Stimulated activated CD8-positive, alpha-beta memory T cell treated with anti-CD3 and anti-CD28 coated beads, Interleukin-4, amount 100 ng/mL, for 48 hours (primary cell): ENCODE measurements at regions not wholly inside any gene's neighbourhood (a gene's known extent, or its start where the extent isn't known, plus 50 kb on each side); places are given as distances from the start of the nearest gene placed in this dataset.
A peak's percentile ranks its signal among the peaks of the same experiment; 100 is the strongest.

Experiments used
- DNase-seq: peaks from one replicate; pipeline ENCODE4 v3.0.0-alpha.2; 2020

DNA sequence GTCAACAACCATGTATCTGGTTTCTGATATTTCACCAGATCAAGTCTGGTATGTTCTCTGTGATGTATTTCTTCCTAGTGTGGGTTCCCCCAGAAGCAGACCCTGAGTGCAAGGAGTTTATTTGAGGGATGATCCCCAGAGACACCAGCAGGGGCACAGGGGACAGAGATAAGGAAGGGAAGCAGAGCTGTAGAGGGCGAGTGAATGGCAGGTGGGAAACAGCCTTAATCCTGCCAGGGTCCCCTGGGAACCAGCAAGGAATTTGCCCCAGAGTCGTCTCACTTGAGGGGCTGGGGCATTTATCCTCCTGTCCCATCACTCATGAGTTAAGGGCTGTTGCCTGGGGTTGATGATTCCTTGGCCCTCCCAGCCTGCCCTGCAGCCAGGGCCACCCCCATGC, 206.4 kb upstream of the BCOR start:
- DNase-seq = no peak

- peak; percentile 26 for DNase-seq
Measured at GRCh38 chrX:40303256-40304077, 205.7 kb upstream of the BCOR start.

DNA sequence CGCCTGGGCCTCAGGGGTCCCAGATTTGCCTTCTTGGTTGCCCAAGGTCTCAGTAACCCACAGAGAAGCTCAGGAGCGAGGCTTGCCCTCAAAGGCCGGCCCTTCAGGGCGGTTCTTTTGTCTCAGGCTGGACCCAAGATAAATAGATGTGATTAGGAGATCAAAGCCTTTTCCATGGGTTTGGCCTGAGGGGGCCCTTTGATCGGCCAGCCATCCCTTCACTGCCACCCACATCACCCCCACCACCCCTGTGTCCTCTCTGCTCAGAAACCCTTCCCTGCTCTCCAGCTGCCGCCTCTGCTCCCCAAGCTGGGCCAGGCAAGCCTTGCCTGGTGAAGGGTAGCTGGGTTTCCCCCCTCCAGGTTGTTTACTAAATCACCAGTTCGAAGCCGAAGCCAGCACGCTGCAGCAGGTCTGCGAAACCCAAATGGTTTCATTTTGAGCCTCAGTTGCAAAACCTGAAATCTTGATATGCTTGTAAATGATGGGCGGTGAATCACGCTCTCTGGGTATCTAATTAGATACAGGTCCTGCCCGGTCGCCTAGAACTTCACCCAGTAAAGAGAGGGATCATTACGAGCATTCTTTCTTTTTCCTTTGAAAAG, 202.6 kb upstream of the BCOR start:
- DNase-seq = peak; percentile 34

DNA sequence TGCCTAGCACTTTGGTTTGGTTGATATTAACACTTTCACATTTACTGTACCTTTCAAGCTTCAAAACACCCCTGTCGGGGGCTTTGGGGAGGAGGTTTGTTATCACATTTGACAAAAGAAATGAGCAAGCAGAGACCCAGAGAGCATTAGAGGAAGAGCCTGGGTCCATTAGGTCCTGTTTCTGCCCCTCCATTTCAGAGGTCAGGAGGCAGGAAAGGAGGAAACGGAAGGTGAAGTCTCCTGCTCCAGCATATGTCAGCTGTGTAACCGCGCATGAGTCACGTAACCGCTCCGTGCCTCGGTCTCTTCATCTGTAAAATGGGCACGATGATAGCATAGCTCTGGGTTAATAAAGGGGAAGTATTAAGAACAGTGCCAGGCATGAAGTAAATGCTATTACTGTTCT, 201.9 kb upstream of the BCOR start:
- peak; percentile 33 for DNase-seq

- no peak for DNase-seq
Measured at GRCh38 chrX:40298572-40299479, 201.1 kb upstream of the BCOR start.

- no peak for DNase-seq
Measured at GRCh38 chrX:40298069-40298468, 200.3 kb upstream of the BCOR start.

GRCh38 chrX:40291553-40291952, 193.8 kb upstream of the BCOR start:
- no peak for DNase-seq

GRCh38 chrX:40290517-40290916, 192.8 kb upstream of the BCOR start:
- DNase-seq = no peak

GRCh38 chrX:40285876-40286275, 188.1 kb upstream of the BCOR start:
- no peak for DNase-seq

GRCh38 chrX:40284852-40285251, 187.1 kb upstream of the BCOR start:
- no peak for DNase-seq

DNA sequence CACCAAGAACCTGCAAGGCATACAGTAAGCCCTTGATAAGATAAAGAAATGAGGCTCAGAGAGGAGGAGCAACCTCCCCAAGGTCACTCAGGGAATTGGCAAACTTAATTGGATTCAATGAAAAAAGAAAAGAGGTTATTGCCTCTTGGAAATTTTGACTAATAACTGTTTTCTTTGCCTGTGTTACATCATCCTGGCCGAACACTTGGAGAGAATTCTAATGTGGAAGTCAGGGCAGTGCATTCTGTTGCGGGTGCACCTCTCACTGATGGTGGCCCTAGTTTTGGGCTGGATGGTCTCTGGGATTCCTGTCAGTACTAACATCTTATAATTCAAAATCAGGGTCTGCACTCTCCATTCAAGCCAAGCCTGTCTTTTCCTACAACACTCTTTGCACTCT, 186.2 kb upstream of the BCOR start:
- DNase-seq = no peak

DNA sequence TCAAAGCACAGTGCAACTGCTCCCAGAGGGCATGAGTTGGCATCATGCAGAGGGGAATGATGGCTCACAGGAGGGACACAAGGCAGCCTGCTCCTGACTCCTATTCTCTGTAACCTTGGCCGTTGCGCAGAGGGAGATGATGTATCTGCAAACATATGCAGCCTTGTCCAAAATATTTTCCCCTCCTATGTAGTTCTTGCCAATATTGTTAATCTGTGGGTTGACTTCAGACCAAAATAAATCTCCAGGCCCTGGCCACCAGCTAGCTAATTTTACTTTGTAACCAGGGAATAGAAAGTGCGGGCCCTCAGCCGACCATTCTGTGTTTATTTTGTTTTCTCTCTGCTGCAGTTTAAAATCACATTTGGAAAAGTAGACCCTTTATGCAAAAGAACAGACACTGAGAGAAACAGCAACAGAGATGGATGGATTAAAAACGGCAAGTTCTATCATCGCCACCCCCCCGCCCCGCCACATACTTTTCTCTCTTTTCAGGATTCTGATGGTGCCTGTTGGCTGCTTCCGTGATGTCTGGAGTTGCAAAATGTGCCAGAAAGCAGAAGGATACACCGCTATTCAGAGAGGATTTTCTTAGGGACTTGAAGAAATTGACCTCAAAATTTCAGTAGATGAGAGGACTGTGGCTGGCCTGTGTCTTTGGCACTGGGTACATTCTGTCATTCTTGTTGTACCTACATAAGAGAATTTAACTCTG, 185.3 kb upstream of the BCOR start:
- no peak for DNase-seq

DNA sequence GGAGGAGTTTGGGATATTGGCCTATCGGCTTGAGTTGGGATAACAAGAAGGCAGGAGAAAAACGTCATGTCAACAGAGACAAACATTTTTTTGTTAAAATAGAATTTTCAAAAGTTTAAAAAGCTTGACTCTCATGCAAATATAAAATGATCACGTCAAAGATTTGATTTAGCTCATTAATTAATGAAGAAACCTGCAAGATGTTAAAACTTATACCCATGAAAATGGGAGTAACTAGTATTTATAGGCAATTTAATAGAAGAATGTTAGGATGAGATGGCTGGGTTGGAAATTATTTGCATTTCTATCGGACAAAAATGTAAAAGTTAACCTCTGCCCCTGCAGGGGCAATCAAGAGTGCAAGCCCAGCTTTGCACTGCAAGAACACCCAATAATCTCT, 184.6 kb upstream of the BCOR start:
- no peak for DNase-seq

- DNase-seq = peak; percentile 36
Measured at GRCh38 chrX:40281336-40282005, 183.7 kb upstream of the BCOR start.

GRCh38 chrX:40279762-40280161, 182.0 kb upstream of the BCOR start:
- no peak for DNase-seq

DNA sequence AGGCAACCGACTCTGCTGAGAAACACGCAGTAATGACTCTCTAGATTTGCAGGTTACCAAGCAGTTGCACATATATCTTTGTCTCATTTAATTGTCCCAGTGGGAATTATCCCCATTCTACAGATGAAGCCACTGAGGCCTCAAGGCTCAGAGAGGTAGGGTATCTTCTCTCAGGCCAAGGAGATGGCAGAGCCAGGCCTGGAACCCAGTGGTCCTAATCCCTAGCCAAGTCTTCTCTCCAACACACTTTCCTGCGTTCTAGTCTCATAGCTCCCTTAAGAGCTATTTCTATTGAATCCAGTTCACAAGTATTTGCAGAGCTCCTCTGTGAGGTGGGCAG, 181.3 kb upstream of the BCOR start:
- no peak for DNase-seq

DNA sequence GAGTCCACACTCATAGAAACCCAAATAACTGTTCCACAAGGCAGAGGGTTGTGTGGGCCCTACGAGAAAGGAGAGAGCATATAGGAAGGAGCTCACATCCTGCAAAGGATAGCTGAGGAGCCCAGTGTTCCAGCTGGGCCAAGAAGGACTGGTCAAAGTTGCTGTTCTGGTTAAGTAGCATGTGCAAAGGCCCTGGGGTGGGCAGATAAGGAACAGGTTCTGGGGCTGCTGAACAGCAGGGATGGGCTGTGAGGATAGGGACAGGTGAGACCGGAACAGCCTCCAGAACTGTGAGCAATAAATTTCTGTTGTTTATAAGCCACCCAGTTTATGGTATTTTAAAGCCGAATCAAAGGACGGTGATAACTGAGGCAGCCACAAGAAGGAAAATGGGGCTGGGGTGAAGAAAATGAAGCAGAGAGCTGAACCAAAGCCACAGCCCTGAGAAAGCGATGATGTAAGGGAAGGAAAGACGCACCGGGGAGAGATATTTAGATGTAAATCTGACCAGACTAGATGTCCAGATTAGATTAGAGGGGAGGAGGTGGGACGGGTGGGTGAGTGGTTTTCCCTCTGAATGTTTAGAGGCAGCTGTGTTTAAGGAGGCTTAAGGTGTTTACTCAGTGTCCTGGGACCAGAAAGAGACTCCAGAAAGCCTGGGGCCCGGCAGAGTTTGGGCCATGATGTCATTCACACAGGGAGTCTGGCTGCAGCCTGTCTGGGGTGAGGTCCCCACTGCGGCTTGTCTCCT, 180.8 kb upstream of the BCOR start:
- peak; percentile 66 for DNase-seq

- DNase-seq = no peak
Measured at GRCh38 chrX:40277672-40278071, 179.9 kb upstream of the BCOR start.

- DNase-seq = no peak
Measured at GRCh38 chrX:40273356-40274050, 175.7 kb upstream of the BCOR start.

DNA sequence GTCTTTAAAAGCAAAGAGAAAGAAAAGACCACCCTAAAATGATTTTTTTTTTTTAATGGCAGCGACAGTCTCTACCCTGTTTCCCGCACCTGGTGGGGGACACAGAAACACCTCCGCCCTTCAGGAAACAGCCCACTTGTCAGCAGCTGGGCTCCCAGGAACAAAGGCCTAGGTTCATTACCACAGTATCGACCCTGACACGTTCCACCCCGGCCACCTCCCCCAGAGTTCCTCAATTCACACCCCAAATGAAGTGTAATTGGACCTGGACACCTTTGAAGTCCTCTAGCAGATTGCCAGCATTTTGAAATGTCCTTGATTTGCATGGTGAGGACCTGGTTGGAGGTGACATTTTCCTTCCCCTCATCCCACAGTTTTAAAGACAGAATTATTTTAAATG, 175.0 kb upstream of the BCOR start:
- no peak for DNase-seq

DNA sequence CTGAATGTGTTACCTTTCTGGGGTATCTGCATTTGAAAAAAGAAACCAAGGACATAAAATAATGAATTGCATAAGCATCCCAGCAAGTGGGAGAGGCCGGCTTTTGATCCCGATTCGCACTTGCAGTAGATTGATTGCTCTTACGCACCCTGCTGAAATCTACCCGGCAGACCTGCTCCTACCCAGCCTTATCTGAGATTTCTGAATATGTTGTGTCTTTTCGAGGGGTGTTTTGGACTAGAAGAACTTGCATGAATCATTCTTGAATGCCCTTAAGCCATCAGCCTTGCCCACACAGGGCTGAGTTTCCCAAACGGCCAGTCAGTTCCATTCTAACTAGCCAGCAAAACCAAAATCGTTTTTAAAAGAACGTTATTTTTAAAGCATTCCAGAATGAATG, 174.4 kb upstream of the BCOR start:
- no peak for DNase-seq
